ENCODE measurements at regions not wholly inside any gene's neighbourhood (a gene's known extent, or its start where the extent isn't known, plus 50 kb on each side); places are given as distances from the start of the nearest gene placed in this dataset.
A peak's percentile ranks its signal among the peaks of the same experiment; 100 is the strongest.

GRCh38 chr2:12982149-12982584 is 265.4 kb downstream of the TRIB2 start:
- H3K4me3 ChIP-seq (replicated peaks in 1 of 4; ENCODE audit: control extremely low read depth in 1 of 4, insufficient read depth in 1 of 4, low read depth in 3 of 4, low read length in 4 of 4) = no peak overlapping the region
- no peak overlapping the region for H3K27ac ChIP-seq (ENCODE audit: insufficient read depth, low read length)
- H3K9ac ChIP-seq (ENCODE audit: insufficient read depth, low read length) = no peak overlapping the region
- TF ChIP-seq EZH2 (IDR thresholded peaks at IDR 0.05; ENCODE audit: low read length, missing control alignments) = no peak
- TF ChIP-seq, protein P1, sequence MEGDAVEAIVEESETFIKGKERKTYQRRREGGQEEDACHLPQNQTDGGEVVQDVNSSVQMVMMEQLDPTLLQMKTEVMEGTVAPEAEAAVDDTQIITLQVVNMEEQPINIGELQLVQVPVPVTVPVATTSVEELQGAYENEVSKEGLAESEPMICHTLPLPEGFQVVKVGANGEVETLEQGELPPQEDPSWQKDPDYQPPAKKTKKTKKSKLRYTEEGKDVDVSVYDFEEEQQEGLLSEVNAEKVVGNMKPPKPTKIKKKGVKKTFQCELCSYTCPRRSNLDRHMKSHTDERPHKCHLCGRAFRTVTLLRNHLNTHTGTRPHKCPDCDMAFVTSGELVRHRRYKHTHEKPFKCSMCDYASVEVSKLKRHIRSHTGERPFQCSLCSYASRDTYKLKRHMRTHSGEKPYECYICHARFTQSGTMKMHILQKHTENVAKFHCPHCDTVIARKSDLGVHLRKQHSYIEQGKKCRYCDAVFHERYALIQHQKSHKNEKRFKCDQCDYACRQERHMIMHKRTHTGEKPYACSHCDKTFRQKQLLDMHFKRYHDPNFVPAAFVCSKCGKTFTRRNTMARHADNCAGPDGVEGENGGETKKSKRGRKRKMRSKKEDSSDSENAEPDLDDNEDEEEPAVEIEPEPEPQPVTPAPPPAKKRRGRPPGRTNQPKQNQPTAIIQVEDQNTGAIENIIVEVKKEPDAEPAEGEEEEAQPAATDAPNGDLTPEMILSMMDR (conservative IDR thresholded peaks at IDR 0.05 in 1 of 2, IDR thresholded peaks at IDR 0.05 in 1 of 2; ENCODE audit: low read depth in 1 of 2, low read length in 2 of 2) = no peak
- no peaks in the 10 kb centered on the region for H3K79me2 ChIP-seq (ENCODE audit: control insufficient read depth, insufficient read depth, low read length)
- no peak overlapping the region for H3K4me2 ChIP-seq (ENCODE audit: extremely low read depth, insufficient read depth, low read length)
- H3K9me3 ChIP-seq (ENCODE audit: control insufficient read depth, insufficient read depth, low read depth, low read length) = no peaks in the 10 kb centered on the region
- no peaks in the 10 kb centered on the region for H3K27me3 ChIP-seq (ENCODE audit: control insufficient read depth, insufficient read depth, low read length)
- no peaks in the 10 kb centered on the region for H3K4me1 ChIP-seq (ENCODE audit: control insufficient read depth, extremely low read depth, insufficient read depth, low read length)
- H3K36me3 ChIP-seq (ENCODE audit: control insufficient read depth, insufficient read depth, low read length) = no peaks in the 10 kb centered on the region
- no peak overlapping the region for H2AFZ ChIP-seq (ENCODE audit: low read length)
- peak; percentile 17 to 52 for DNase-seq (ENCODE audit: low read depth in 2 of 2)
- no peaks in the 10 kb centered on the region for H4K20me1 ChIP-seq (ENCODE audit: control insufficient read depth, extremely low read depth, insufficient read depth, low read length)

GRCh38 chr2:12987246-12987645 is 270.5 kb downstream of the TRIB2 start:
- H3K36me3 ChIP-seq (ENCODE audit: control insufficient read depth, insufficient read depth, low read length) = no peaks in the 10 kb centered on the region
- H3K9me3 ChIP-seq (ENCODE audit: control insufficient read depth, insufficient read depth, low read depth, low read length) = no peaks in the 10 kb centered on the region
- H3K4me2 ChIP-seq (ENCODE audit: extremely low read depth, insufficient read depth, low read length) = no peak overlapping the region
- no peak overlapping the region for H3K27ac ChIP-seq (ENCODE audit: insufficient read depth, low read length)
- H2AFZ ChIP-seq (ENCODE audit: low read length) = no peak overlapping the region
- H4K20me1 ChIP-seq (ENCODE audit: control insufficient read depth, extremely low read depth, insufficient read depth, low read length) = no peaks in the 10 kb centered on the region
- DNase-seq (ENCODE audit: low read depth in 2 of 2) = no peak
- no peaks in the 10 kb centered on the region for H3K79me2 ChIP-seq (ENCODE audit: control insufficient read depth, insufficient read depth, low read length)
- H3K9ac ChIP-seq (ENCODE audit: insufficient read depth, low read length) = no peak overlapping the region
- TF ChIP-seq, protein P1 (conservative IDR thresholded peaks at IDR 0.05 in 1 of 2, IDR thresholded peaks at IDR 0.05 in 1 of 2; ENCODE audit: low read depth in 1 of 2, low read length in 2 of 2) = no peak
- TF ChIP-seq EZH2 (IDR thresholded peaks at IDR 0.05; ENCODE audit: low read length, missing control alignments) = no peak
- H3K4me1 ChIP-seq (ENCODE audit: control insufficient read depth, extremely low read depth, insufficient read depth, low read length) = no peaks in the 10 kb centered on the region
- H3K27me3 ChIP-seq (ENCODE audit: control insufficient read depth, insufficient read depth, low read length) = no peaks in the 10 kb centered on the region
- no peak overlapping the region for H3K4me3 ChIP-seq (replicated peaks in 1 of 4; ENCODE audit: control extremely low read depth in 1 of 4, insufficient read depth in 1 of 4, low read depth in 3 of 4, low read length in 4 of 4)

GRCh38 chr2:12988279-12988678 is 271.5 kb downstream of the TRIB2 start:
- H3K9me3 ChIP-seq (ENCODE audit: control insufficient read depth, insufficient read depth, low read depth, low read length) = no peaks in the 10 kb centered on the region
- H3K27me3 ChIP-seq (ENCODE audit: control insufficient read depth, insufficient read depth, low read length) = no peaks in the 10 kb centered on the region
- no peaks in the 10 kb centered on the region for H3K36me3 ChIP-seq (ENCODE audit: control insufficient read depth, insufficient read depth, low read length)
- no peak for DNase-seq (ENCODE audit: low read depth in 2 of 2)
- H4K20me1 ChIP-seq (ENCODE audit: control insufficient read depth, extremely low read depth, insufficient read depth, low read length) = no peaks in the 10 kb centered on the region
- no peaks in the 10 kb centered on the region for H3K79me2 ChIP-seq (ENCODE audit: control insufficient read depth, insufficient read depth, low read length)
- no peak overlapping the region for H3K9ac ChIP-seq (ENCODE audit: insufficient read depth, low read length)
- H3K27ac ChIP-seq (ENCODE audit: insufficient read depth, low read length) = no peak overlapping the region
- TF ChIP-seq, protein P1 (conservative IDR thresholded peaks at IDR 0.05 in 1 of 2, IDR thresholded peaks at IDR 0.05 in 1 of 2; ENCODE audit: low read depth in 1 of 2, low read length in 2 of 2) = no peak
- no peak for TF ChIP-seq EZH2 (IDR thresholded peaks at IDR 0.05; ENCODE audit: low read length, missing control alignments)
- no peak overlapping the region for H3K4me3 ChIP-seq (replicated peaks in 1 of 4; ENCODE audit: control extremely low read depth in 1 of 4, insufficient read depth in 1 of 4, low read depth in 3 of 4, low read length in 4 of 4)
- H3K4me2 ChIP-seq (ENCODE audit: extremely low read depth, insufficient read depth, low read length) = no peak overlapping the region
- H2AFZ ChIP-seq (ENCODE audit: low read length) = no peak overlapping the region
- no peaks in the 10 kb centered on the region for H3K4me1 ChIP-seq (ENCODE audit: control insufficient read depth, extremely low read depth, insufficient read depth, low read length)
